ENCODE measurements at regions not wholly inside any gene's neighbourhood (a gene's known extent, or its start where the extent isn't known, plus 50 kb on each side); places are given as distances from the start of the nearest gene placed in this dataset.

DNA sequence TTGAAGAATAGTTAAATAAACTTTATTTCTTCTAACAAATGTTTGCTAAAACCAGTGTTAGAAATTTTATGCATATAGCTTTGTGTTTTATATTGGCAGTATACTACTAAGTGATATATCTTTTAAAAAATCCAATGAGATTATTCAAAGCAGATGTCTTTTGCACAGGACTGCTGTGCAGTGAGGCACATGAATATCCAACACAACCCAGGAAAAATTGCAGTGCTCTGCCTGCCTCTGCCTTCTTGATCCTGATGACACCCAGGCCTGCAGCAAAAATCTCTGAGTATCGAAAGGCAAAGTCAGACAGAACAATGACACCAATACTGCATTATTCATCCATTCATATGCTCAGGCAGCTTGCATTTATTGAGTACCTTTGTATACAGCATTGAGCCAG lies 1076.5 kb upstream of the ARRDC3 start:
- no peak for DNase-seq

DNA sequence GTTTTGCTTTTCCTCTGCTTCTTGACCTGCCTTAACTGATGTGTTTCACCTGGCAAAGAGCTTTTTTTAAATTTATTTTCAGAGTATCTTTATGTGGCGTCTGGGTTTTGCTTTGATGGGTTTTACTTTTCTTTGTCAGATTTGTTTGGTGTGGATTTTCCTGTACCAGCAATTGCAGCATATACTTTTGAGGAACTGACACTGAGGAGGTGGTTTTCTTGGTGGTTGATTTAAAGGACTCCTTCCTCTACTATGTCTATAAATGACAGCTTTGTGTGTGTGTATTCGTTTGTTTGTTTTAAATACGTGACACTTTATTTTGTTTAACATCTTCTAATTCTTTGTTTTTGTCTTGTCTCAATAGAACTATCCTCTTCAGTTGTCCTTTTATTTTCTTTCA lies 1071.9 kb upstream of the ARRDC3 start:
- DNase-seq: no peak

DNA sequence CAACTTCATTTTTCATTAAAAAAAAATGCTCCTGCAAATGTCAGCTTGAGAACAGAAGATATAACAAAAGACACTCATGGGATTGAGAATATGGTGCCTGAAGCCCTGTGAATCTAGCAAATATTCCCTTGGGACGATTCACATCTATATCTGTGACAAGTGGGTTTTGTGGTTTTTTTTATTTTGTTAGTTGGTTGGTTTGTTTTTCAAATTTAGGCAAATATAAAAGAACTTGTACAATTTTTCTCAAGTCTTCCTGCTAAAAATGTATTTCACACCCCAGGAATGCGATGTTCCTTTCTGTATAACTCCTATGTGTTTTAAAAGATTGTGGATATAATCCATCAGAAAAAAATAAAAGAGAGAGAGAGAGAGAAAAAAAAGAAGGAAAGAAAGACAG lies 1061.8 kb upstream of the ARRDC3 start:
- DNase-seq: no peak

DNA sequence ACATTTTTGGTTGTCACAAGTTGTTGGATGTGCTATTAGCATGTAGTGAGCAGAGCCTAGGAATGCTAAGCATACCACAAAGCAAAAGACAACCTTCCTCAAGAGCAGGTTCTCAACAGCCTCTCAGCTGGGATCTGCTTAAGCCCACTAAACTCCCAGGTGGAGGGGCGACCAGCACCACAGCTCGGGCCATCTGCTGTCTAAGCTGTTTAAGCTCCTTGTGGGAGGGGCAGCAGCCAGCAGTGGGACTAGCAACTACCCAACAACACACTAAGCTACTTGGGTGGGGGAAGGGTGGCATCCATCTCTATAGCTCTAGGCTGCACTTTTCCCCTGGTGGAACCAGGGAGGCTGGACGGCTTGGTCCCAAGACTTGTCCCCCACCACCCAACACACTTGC lies 1052.7 kb upstream of the ARRDC3 start:
- no peak for DNase-seq

DNA sequence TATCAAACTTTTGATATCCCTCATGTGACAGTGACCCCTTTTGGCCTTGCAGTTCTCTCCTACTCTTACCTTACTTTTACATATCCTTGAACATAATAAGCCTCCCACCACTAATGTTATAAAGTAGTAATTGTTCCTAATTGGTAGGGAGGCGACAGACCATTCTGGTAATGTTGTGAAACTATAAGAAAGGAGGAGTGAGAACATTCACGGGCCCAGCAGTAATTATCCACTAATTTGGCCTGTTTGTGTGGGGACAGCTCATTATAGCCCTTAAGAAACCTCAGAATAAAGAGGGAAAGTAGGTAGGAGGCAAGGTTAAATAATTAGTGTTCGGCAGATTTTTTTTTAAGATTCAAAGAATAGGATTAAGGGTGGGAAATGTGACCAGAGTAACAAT lies 1046.5 kb upstream of the ARRDC3 start:
- no peak for DNase-seq

DNA sequence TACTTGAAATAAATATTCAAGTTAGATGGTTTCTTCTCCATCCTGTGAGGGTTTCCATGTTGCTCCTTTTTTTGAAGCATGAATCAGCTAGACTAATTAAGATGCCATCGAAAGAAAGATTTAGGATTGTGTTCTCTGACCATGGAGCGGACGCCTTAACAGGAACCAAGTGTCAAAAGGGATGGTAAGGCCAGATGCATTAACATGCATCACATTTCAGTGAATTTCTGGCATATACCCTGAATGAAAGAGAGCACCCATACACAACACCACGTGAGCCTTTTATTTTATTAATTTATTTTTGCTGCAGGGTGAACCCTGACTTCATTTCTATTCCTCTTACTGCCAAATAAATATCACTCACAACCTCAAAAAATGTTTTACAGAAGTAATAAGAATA lies 1045.3 kb upstream of the ARRDC3 start:
- DNase-seq: no peak

DNA sequence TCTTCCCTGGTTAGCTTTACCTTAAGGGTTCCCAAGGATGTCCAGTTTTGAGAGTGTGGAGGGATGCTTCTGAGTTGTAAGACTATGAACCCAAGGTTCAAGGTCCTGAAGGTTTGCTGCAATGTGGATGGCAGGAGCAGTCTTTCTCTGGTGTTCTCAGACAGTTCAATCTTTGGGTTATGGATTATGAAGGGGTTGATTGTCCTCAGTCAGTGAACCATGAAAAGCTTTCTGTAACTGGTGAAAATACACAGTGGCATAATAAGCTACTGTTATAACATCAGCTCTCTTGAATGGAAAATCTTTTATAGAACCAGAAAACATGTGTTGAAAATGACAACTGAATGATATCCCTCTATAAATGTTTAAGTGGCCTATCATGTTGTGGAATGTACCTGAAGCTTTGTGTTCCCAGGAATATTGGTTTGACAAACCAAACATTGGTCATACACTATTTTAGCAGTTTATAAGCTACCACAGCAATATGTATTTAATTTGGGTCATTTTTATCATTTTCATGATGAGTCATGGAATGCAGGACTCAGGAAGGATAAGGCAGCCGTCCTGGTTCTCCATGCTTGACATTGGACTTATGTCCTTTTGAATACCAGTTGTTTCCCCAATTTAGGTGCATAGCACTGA lies 1041.8 kb upstream of the ARRDC3 start:
- no peak for DNase-seq

DNA sequence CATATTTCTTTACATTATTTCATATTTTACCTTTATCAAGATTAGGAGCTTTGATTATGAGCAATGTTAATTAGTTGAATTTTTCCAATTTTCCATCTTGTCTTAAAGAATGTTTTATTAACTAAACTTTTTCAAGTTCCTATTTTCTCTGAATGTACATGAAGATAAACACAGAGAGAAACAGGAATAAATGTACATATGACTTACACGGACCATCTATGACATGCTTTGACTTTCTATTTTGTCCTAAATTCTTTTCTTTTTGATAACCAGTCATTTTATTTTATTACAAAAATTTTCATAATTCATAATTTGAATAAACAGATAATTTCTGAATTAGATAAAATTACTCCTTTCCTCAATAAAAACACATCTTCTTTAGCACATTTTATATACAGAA lies 1038.8 kb upstream of the ARRDC3 start:
- no peak for DNase-seq

DNA sequence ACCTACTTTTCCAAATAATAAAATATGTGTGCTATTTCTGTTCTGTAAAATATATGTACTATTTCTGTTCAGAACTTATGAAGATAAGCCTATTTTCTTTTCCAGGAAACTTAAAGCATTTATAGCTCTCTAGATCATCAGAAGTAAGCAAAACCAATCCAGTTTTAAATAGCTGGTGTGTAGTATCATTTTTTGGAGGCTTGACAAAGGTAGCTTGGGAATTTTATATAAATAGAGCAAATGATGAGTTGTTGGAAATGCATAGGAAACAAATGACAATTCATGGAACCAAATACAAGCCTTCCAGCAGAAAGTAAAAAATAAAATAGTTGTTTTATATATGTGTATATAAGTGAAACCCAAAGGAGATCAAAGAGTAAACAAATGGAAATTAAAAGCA lies 1038.1 kb upstream of the ARRDC3 start:
- no peak for DNase-seq

DNA sequence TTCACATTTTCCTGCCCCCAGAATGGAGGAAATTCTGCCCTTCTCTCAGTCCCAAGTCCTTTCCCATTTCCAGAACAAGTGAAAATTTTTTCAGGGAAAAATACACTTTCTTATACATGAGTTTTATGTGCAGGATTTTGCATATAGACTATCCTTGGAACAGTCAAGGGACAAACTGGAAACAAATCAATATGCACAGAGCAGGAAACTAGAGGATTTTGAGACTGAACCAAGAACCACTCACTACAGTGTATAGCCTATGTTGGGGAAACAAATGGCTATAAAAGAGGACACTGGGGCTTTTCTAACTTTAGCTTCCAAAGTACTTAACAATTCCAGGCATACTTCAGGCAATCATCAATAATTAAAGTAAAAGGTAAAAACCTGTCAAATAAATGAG lies 1036.1 kb upstream of the ARRDC3 start:
- no peak for DNase-seq

DNA sequence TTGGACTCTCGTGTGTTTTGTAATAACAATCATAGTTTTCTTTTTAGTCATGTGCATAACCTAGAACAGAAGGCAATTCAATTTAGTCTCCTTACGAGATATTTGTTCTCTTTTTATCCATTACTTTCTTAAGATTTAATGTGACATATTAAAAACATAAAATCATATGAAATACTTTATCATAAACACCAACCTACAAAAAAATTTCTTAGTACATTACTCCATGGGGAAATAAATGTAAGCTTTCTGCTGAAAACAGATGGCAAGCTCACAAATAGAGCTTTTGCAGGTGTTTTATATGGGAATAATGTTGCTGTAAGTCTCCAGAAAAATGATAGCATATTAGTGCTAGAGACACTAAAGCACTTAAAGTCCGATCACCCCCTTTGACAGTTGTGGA lies 1035.2 kb upstream of the ARRDC3 start:
- DNase-seq: no peak

DNA sequence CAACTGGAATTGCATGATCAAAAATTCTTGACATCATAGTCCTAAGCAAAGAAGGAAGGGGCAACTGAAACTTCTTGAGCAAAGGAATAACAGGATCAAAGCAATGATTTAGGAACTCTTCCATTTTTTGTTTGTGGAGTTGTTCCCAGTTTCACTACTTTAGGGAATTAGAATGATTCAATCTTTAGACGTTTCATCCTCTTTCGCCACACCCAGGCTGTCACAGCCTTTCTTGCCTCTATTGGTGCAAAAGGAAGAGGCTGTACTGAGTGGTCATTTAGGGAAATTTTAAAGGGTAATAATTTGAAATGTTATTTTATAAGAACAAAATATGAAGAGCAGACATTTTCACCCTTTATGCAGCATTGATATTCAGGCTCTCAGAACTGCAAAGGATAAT lies 1026.0 kb upstream of the ARRDC3 start:
- DNase-seq: no peak

DNA sequence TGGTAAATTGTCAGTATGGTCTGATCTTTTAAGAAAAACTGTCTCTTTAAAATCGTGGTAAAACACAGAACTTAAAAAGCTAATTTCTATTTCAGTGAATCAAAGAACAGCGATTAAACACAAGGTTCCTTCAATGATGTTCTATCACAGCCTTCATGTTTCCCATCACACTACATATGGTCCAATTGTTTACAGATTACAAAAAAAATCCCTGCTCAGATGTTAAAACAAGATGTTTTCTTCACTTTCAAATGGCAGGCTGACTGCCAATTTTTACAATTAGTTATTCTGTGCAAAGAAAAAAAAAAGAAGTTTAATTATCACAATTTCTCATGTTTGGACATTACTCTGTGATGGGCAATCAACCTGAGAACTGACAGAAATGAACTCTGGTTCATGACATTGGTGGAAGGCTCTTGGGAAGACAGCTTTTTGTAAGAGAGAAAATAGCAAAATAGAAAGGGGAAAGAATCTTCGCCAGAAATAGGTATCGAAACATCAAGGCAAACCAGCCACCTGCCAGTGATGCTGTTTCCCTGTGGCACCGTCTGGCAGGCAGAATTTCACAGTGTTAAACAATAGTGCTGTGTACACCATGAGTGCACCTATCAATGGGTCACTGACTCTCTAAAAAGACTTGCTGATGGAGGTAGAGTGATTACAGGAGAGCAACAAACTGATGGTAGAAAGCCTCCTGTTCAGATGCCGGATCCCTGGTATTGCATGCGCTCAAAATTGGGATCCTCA lies 1020.0 kb upstream of the ARRDC3 start:
- no peak for DNase-seq

DNA sequence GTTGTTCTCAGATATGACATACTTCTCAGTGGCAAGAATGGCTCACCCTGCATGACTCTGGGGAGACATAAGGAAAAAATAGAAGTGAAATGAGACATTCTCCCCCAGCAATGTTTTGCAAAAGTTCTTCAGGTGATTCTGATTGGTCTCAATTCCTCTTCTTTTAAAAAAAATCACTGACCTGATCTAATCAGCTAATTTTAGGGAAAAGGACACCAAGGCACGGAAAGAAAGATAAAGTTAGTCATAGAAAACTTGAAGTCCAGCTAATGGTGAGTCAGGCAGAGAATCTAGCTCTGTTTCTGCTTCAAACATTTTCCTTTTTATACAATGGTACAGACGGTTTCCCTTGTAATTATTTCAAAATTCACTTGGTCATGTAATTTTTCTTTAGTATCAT lies 1018.9 kb upstream of the ARRDC3 start:
- DNase-seq: no peak

DNA sequence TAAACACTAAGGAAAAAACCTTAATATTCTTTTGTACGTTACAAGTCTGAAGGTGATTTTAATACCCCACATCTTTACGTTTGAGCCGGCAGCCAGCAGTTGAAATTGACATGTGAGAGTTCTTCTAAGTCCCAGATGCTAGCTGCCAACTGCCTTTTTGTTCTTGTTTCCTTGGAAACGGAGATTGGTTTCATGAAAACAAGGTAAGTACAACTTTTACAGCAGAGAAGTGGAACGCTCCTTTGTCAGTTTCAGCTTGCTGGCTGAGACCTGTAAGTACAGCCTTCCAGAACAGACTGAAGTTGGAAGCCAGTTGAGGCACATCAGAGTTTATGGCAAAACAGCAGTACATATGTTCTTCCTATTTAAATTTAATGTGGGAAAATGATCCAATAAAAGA lies 1018.4 kb upstream of the ARRDC3 start:
- no peak for DNase-seq

DNA sequence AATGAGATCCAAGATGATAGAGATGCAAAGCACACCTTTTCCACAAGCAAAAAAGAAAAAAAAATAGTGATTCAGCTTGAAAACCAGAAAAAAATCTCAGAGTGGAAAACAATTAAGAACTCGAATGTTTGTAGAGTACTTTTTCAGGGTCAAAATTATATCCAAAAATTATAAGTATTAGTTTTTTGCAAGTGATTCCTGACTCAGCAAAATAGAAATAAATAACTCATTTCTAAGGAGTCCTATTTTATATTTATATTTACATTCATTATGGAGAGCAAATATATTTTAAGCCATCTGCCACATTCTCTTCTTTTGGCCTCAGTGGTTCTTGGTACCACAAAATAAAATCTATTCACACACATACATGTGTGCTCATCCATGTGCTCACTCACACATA lies 1011.8 kb upstream of the ARRDC3 start:
- DNase-seq: no peak

DNA sequence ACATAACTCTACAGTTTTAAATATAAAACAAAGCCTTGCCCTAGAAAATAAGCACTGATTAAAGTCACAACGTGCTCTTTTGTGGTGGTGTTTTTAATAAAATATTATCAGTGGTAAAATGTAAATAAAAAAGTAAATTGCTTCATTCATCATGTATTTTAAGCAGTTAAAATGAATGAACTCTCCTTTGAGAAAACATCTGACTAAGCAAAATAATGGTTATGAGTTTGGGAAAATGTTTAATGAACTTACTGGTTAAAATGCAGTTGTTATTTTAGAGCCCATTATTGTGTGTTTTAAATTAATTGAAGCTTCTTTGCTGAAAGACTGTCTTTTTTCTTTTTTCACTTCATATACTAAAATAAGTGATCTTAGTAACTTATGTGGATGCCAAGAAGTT lies 1007.5 kb upstream of the ARRDC3 start:
- no peak for DNase-seq

DNA sequence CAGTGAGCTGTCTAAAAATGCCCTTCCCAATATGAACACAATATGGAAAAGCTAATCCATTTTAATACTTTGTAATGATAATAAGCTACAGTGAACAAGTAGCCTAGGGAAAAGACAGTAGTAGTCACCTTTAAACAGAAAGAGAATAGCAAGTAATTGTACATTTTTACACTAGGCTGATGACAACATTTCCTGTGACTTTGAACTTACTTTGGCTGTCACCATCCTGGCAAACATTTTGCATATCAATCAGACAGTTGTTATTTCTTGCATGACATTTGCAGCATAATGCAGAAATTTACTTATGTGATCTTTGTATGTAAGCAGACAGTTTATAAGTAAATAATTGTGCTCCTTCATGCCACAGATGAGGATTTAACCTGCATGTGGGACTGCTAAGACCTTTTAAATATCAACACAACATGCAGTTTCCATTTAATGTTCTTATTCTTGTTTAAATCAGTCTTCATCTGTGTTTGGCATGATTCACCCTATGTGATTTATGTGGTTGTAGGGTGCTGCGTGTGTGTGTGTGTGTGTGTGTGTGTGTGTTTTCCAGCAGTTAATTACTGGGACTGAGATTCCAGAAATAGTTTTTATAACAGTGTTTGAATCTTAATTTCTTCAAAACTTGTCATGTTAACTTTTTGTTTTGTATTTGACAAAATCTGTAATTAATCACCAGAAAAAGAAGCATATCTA lies 997.1 kb upstream of the ARRDC3 start:
- no peak for DNase-seq

DNA sequence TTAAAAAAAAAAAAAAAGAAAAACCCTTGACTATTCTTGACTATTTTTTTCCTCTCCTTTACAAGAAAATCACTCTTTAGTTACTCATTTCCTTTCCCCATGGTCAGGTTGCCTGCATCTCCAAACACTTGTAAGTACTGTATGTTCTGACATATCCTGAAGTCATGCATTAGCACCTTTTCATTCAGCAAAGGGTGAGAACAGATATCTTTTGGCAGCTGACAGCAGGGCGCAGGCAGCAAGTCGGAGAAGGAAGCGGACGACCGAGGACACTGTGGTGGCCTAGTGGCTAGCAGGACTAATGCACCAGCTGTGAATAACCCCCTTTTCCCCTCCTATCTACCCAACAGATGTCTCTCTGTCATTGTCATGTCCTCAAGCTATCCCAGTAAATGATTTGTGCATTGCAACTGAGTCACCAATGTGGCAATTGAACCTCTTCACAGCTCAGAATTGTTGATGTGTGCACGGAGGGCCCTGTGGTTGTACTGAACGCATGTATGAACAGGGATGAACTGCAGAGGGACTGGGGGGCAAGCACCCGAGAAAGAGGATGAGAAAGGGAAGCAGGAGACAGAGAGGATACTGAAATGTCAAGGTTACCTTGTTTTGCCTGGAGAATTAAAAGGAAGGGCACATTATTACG lies 996.0 kb upstream of the ARRDC3 start:
- DNase-seq: no peak

DNA sequence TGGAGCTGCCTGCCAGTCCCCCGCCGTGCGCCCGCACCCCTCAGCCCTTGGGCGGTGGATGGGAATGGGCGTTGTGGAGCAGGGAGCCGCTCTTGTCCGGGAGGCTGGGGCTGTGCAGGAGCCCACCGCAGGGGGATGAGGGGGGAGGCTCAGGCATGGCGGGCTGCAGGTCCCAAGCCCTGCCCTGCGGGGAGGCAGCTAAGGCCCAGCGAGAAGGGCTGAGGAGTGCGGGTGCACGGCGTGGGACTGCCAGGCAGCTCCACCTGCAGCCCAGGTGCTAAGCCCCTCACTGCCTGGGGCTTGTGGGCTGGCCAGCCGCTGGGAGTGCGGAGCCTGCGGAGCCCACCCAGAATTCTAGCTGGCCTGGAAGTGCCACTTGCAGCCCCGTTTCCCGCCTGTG lies 991.7 kb upstream of the ARRDC3 start:
- DNase-seq: no peak

DNA sequence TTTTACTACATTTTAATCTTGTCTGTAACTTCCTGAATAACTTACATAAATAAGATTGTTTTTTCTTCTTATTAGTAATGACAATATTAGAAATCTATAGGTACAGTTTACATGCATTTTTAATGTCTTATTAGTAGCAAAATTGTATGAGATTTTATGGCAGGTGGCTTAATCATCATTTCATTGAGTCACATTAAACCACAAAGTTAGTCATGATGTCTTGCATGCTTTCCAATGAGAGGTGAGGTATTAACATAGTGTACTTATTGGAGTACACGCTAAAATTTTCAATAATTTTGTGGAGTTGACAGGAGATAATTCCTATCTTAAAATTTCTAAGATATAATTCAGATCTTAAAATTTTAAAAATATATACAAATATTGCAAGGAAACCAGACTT lies 989.6 kb upstream of the ARRDC3 start:
- DNase-seq: no peak

DNA sequence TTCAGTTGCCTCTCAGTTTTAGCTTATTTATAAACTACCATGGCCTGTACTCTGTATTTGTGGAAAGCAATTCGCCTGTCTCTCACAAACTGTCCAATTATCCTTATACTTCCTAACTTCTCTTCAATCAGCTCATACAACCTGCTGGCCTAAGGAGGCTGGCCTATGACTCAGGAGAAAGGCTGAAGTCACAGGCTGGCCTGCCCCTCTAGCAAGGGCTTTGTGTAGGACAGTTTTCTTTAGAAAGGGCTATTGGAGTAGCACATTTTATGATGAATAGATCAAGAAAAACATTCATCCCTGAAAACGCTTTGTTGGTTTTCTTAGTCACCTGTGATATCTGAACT lies 988.7 kb upstream of the ARRDC3 start:
- no peak for DNase-seq

DNA sequence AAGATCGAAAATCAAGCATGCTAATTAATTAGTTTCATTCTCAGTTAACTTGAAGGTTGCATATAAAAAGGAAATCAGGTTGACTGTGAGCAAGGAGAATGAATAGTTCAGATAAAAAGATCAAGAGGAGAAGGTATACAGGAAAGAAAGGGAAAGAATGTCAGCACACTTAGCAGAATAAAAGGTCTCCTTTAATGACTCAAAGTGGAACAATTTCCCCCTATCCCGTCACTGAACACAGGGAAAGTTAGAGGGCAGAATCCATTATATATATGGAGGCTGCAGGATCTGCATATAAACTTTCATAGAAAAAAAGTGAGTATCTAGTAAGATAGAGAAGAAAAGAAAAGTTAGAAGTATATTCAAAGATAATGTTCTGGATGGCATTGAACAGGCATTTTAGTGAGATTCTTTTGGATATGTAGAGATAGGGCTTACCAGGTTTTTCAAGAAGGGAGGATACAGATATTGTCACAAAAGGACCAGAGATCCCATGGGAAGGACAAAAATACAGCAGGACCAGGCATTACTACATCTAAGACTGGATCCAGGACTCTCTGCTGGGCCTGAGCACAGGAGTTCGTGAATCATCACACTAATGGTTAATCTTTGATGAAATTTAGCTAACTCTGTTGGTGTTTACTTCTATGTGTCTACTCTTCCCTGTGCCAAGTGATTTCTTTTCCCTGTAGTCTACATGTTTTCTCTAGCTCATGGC lies 988.2 kb upstream of the ARRDC3 start:
- no peak for DNase-seq
